ENCODE measurements at regions not wholly inside any gene's neighbourhood (a gene's known extent, or its start where the extent isn't known, plus 50 kb on each side); places are given as distances from the start of the nearest gene placed in this dataset.
"Not testable (repeated sequence)": the region's sequence is repeated elsewhere in the genome, so short reads cannot be mapped to it uniquely, and the experiment has no call there.

DNA sequence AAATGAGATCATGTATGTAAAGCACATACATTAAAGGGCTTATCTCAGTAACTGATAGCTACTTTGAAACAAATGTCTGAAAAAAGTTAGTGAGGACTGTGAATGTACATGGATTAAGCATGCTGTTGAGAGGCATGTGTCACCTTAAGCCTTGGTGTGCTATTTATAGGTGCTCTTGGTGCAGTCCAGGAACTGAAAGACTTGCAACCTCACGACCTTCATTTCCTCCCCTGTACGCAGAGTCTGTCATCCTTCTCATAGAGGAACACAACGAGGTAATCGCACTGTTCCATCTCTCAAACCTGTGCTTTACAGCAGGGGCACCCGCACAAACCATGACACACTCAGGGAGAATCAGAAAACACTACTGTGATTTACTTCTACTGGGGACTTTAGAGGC is 65.6 kb downstream of the UFM1 start:
- FAIRE-seq = no peak

GRCh38 chr13:38417241-38417640 is 67.6 kb downstream of the UFM1 start:
- FAIRE-seq = no peak

- no peak for FAIRE-seq
Measured at GRCh38 chr13:38417727-38418126, 68.1 kb downstream of the UFM1 start.

DNA sequence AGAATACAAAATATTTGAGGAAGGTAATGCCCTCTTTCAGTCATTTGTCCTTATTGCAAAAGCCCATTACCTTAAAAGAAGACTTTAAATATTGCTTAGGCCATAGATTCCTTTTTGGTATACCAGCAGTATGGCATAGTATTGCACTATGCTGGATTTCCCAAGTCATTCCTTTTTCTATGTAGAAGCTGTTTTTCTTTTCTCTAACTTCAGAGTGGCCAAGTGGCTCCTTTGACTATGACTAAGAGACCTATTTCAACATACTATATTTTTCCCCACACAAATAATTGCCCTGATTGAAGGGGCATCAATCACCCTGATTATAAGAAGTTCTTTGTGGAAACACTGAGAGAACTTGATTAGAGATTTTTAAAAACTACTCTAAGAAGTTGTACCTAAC is 68.6 kb downstream of the UFM1 start:
- no peak for FAIRE-seq

GRCh38 chr13:38419312-38419873 is 69.7 kb downstream of the UFM1 start:
- no peak for FAIRE-seq

DNA sequence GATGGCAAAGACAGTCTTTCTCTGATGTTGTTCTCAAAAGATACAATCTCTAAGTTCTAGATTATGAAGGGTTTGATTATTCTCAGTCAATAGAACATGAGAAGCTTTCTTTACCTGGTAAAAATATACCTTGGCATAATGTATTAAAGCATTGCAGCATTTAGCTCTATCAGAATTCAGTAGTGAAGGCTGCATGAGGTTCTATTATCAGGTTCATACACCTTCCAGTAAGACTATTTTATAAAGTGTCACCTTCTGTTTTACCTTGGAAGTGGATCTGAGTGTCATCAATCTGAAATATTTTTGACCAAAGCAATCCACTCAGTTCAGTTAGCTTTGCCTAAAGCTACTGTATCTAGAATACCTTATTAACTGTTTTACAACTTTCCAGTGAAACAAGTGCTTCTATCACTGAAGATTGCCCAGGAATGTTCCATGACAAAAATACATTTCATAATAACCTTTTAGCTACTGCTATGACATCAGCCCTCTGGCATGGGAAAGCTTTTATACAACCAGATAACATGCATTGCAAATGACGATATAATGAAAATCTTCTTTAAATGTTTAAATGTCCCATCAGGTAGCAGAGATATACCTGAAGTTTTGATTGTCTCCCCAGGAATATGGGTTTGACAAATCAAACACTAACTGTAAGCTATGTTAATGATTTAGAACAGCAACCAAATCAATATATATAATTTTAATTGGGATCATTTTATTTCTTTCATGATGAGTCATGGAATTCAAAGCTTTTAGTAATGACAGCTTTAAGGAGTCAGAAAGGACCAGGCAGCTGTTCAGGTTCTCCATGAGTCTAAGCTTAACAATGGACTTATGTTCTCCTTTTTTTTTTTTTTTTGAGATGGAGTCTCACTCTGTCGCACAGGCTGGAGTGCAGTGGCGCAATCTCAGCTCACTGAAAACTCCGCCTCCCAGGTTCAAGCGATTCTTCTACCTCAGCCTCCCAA is 72.2 kb downstream of the UFM1 start:
- no peak for FAIRE-seq

- FAIRE-seq = no peak
Measured at GRCh38 chr13:38429916-38430315, 80.3 kb downstream of the UFM1 start.

- FAIRE-seq = no peak
Measured at GRCh38 chr13:38430796-38431195, 81.1 kb downstream of the UFM1 start.

- no peak for FAIRE-seq
Measured at GRCh38 chr13:38440666-38441065, 91.0 kb downstream of the UFM1 start.

GRCh38 chr13:38444904-38445303 is 95.3 kb downstream of the UFM1 start:
- FAIRE-seq = no peak

DNA sequence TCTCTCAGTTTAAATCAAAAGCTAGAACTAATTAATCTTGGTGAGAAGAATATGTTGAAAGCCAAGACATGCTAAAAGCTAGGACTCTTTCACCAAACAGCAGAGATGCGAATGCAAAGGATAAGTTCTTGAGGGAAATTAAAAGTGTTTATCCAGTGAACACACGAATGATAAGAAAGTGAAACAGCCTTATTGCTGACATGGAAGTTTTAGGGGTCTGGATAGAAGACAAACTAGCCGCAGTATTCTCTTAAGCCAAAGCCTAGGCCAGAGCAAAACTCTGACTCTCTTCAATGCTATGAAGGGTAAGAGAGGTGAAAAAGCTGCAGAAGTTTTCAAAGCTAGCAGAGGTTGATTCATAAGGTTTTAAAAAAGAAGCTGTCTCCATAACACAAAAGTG is 103.0 kb downstream of the UFM1 start:
- FAIRE-seq = no peak

DNA sequence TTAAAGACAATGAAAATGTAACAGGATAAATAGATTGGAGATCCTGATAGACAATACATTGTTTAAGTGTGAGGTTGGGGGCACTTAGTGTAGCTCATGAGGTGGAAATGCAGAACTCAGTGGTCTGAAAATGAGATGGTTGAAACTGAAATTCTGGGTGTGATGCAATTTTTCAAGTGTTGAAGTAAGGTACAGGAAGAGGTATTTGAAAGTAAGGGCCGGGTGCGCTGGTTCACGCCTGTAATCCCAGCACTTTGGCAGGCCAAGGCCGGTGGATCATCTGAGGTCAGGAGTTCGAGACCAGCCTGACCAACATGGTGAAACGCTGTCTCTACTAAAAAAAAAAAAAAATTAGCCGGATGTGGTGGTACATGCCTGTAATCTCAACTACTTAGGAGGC is 113.0 kb downstream of the UFM1 start:
- FAIRE-seq = no peak

DNA sequence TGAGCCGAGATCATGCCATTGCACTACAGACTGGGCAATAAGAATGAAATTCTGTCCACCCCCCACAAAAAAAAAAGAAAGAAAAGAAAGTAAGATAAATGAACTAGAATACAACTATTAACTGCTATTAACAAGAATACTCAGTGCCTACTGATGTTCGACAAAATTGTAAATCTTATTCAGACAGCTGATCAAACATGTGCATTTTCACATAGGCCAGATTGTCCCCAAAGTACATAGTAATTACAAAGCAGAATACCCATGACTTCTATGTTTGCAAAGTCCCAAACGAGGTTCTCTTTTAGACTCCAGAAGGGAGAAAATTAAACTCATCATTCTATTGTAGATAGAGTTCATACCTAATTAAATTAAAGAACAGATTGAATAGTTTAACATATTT is 113.4 kb downstream of the UFM1 start:
- FAIRE-seq = no peak

DNA sequence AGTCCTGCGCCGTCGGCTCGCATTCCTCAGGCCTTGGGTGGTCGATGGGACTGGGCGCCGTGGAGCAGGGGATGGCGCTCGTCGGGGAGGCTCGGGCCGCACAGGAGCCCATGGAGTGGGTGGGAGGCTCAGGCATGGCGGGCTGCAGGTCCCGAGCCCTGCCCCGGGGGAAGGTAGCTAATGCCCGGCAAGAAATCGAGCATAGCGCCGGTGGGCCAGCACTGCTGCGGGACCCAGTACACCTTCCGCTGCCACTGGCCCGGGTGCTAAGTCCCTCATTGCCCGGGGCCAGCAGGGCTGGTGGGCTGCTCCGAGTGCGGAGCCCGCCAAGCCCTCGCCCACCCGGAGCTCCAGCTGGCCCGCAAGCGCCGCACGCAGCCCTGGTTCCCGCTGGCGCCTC is 122.8 kb downstream of the UFM1 start:
- FAIRE-seq = not testable (repeated sequence)

DNA sequence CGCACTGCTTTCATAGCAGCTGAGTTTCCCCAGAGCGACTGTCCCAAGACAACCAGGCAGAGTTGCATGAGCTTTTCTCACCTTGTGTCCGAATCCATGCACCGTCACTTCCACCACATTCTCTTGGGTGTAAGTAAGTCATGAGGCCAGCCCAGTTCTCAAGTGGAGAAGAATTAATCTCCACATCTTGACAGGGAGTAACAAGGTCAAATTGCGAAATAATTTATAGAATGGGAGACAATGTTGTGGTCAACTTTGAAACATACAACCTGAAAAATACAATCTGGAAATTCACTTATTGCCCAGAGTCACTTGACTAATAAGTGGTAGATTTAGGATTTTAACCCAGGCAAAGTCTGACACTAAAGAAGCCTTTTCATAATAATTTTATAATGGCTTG is 123.7 kb downstream of the UFM1 start:
- no peak for FAIRE-seq

- FAIRE-seq = no peak
Measured at GRCh38 chr13:38477676-38478075, 128.0 kb downstream of the UFM1 start.

GRCh38 chr13:38483623-38484022 is 134.0 kb downstream of the UFM1 start:
- FAIRE-seq = no peak

DNA sequence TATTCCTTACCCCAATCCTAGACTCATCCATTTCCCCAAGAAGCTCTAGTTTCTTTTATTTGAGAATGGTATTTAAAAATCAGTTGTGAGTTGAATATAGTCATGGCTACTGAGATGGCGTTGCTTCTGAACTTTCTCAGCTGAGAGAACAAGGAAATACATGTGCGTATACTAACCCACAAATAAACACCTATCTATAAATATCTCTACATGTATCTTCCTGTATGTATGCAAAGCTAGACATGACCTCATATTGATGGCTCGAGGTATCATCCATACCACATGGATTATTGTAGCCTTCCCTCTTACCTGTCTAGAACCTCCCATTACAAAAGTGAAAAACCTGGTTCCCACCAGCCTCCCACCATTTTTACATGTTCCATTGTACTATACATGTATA is 141.0 kb downstream of the UFM1 start:
- FAIRE-seq = no peak

- no peak for FAIRE-seq
Measured at GRCh38 chr13:38494445-38494844, 144.8 kb downstream of the UFM1 start.

GRCh38 chr13:38496917-38497316 is 147.3 kb downstream of the UFM1 start:
- no peak for FAIRE-seq

GRCh38 chr13:38498271-38498670 is 148.6 kb downstream of the UFM1 start:
- no peak for FAIRE-seq

- FAIRE-seq = peak; percentile 26
Measured at GRCh38 chr13:38514575-38514974, 164.9 kb downstream of the UFM1 start.

GRCh38 chr13:38518328-38518727 is 168.5 kb upstream of the FREM2 start:
- FAIRE-seq = no peak

DNA sequence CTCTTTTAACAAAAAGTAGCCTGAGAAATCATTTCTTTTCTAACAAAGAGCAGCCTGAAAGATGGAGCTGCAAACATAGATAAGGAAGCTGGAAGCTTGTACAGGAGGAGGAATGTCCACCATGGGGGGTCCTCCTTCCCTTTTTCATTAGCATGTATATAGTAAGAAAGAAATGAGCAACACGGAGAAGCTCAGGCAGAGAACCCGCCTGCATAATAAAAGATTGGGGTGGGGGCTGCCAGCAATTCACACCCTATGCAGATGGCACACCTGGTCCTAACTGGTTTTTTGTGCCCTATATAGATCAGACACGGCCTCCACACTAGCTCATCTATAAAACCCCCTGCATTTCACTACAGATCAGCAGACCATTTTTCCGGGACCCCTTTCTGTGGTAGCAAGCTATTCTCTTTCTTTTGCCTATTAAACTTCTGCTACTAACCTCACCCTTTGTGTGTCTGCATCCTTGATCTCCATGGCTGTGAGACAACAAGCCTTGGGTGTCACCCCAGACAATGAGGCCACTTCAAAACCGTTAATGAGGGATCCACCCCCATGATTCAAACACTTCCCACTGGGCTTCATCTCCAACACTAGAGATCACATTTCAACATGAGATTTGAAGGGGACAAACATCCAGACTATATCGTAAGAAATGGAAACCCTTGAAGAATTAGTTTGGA is 167.5 kb upstream of the FREM2 start:
- FAIRE-seq = no peak
